Activated naive CD8-positive, alpha-beta T cell treated with anti-CD3 and anti-CD28 coated beads, Interleukin-2, amount 50 U/mL, for 24 hours (primary cell): ENCODE measurements at regions not wholly inside any gene's neighbourhood (a gene's known extent, or its start where the extent isn't known, plus 50 kb on each side); places are given as distances from the start of the nearest gene placed in this dataset.

Experiments used
- ATAC-seq: fragments of 150-1000 bp; cut with Tn5 transposase; one replicate; pipeline ENCODE4 v1.10.0; 2021
- DNase-seq: peaks from one replicate; pipeline ENCODE4 v3.0.0; 2021
- H3K27ac Mint-ChIP-seq: one replicate; pipeline ENCODE4 v1.8.0; 2021; ENCODE audit warnings: mild to moderate bottlenecking, mixed read lengths
- H3K27me3 Mint-ChIP-seq: one replicate; pipeline ENCODE4 v1.8.0; 2021; ENCODE audit warnings: mixed read lengths
- H3K36me3 Mint-ChIP-seq: one replicate; pipeline ENCODE4 v1.8.0; 2021; ENCODE audit warnings: low read depth, mixed read lengths
- H3K4me1 Mint-ChIP-seq: one replicate; pipeline ENCODE4 v1.8.0; 2021; ENCODE audit warnings: mixed read lengths
- H3K4me3 Mint-ChIP-seq: one replicate; pipeline ENCODE4 v1.8.0; 2021; ENCODE audit warnings: mild to moderate bottlenecking, moderate library complexity, mixed read lengths
- H3K9me3 Mint-ChIP-seq: one replicate; pipeline ENCODE4 v1.8.0; 2021; ENCODE audit warnings: mixed read lengths

GRCh38 chr5:5551499-5551898 is 129.0 kb downstream of the ICE1 start:
- peaks cover 6% of the 10 kb centered on the region for H3K27me3 Mint-ChIP-seq
- DNase-seq (no peak), ATAC-seq (no peak)
- H3K9me3 Mint-ChIP-seq: peaks cover 18% of the 10 kb centered on the region
- H3K27ac Mint-ChIP-seq: no peak overlapping the region
- H3K4me1 Mint-ChIP-seq: no peaks in the 10 kb centered on the region
- no peak overlapping the region for H3K4me3 Mint-ChIP-seq
- no peaks in the 10 kb centered on the region for H3K36me3 Mint-ChIP-seq

GRCh38 chr5:5546408-5546807 is 123.9 kb downstream of the ICE1 start:
- Mint-ChIP-seq H3K4me3 (no peak overlapping the region), H3K27me3 (peaks cover 6% of the 10 kb centered on the region), H3K36me3 (no peaks in the 10 kb centered on the region), H3K4me1 (no peaks in the 10 kb centered on the region), H3K27ac (no peak overlapping the region), H3K9me3 (peaks cover 12% of the 10 kb centered on the region)
- DNase-seq (no peak), ATAC-seq (no peak)

- DNase-seq (no peak), ATAC-seq (no peak)
- no peaks in the 10 kb centered on the region for H3K36me3 Mint-ChIP-seq
- H3K4me3 Mint-ChIP-seq: no peak overlapping the region
- no peaks in the 10 kb centered on the region for H3K4me1 Mint-ChIP-seq
- peaks cover 6% of the 10 kb centered on the region for H3K27me3 Mint-ChIP-seq
- H3K9me3 Mint-ChIP-seq: peaks cover 7% of the 10 kb centered on the region
- H3K27ac Mint-ChIP-seq: no peak overlapping the region
These were observed 121.7 kb downstream of the ICE1 start for GRCh38 chr5:5544094-5544663.

- H3K9me3 Mint-ChIP-seq: no peaks in the 10 kb centered on the region
- H3K27me3 Mint-ChIP-seq: peaks cover 4% of the 10 kb centered on the region
- ATAC-seq (no peak), DNase-seq (no peak)
- no peak overlapping the region for H3K27ac Mint-ChIP-seq
- H3K4me3 Mint-ChIP-seq: no peak overlapping the region
- H3K4me1 Mint-ChIP-seq: no peaks in the 10 kb centered on the region
- no peaks in the 10 kb centered on the region for H3K36me3 Mint-ChIP-seq
These were observed 120.2 kb downstream of the ICE1 start for GRCh38 chr5:5542654-5543053.

GRCh38 chr5:5540065-5540464 is 117.6 kb downstream of the ICE1 start:
- Mint-ChIP-seq H3K4me3 (no peak overlapping the region), H3K27ac (no peak overlapping the region), H3K27me3 (peaks cover 6% of the 10 kb centered on the region), H3K4me1 (no peaks in the 10 kb centered on the region), H3K9me3 (no peaks in the 10 kb centered on the region), H3K36me3 (no peaks in the 10 kb centered on the region)
- ATAC-seq (no peak), DNase-seq (no peak)
